ENCODE measurements at regions not wholly inside any gene's neighbourhood (a gene's known extent, or its start where the extent isn't known, plus 50 kb on each side); places are given as distances from the start of the nearest gene placed in this dataset.

DNA sequence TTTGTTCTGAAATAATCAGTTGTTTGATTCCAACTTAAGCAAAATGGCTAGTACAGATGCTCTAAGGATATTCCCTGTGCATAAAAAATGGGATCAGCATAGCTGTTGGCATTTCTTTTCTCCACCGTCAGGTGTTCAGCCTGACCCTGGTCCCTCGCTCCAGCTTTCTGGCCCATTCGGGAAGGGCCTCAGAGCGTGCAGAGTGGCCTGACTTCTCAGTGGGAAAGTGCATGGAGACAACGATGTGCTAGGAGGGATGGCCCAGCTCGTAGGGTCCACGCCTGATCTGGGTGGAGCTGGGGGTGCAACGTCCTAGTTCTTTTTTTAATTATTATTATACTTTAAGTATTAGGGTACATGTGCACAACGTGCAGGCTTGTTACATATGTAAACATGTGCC, 319.1 kb upstream of the IRX4 start:
- no TSS peak for BruUV-seq (replicated peaks)
- no peak for DNase-seq (ENCODE audit: unreplicated experiment)
- POLR2A ChIA-PET, result no interaction called here
- no peaks in the 10 kb centered on the region for H3K4me1 Mint-ChIP-seq (ENCODE audit: insufficient read depth, unreplicated experiment)
- no peak overlapping the region for H3K4me3 Mint-ChIP-seq (ENCODE audit: unreplicated experiment)
- TF ChIP-seq CTCF (IDR thresholded peaks at IDR 0.05; ENCODE audit: unreplicated experiment), result no peak
- H3K27ac Mint-ChIP-seq (ENCODE audit: low read depth, unreplicated experiment), result no peak overlapping the region
- intact Hi-C loops (cut with micrococcal nuclease), result no loop called here
- peaks cover 13% of the 10 kb centered on the region for H3K27me3 Mint-ChIP-seq (ENCODE audit: insufficient read depth, unreplicated experiment)
- H3K36me3 Mint-ChIP-seq (ENCODE audit: insufficient read depth, unreplicated experiment), result no peaks in the 10 kb centered on the region
- no peaks in the 10 kb centered on the region for H3K9me3 Mint-ChIP-seq (ENCODE audit: unreplicated experiment)
- CTCF ChIA-PET, result interaction anchor here (0.6 kb wide), 2 partner anchors 73 to 213 kb away, joined by 3 read pairs; no protein-coding TSS in a partner anchor

DNA sequence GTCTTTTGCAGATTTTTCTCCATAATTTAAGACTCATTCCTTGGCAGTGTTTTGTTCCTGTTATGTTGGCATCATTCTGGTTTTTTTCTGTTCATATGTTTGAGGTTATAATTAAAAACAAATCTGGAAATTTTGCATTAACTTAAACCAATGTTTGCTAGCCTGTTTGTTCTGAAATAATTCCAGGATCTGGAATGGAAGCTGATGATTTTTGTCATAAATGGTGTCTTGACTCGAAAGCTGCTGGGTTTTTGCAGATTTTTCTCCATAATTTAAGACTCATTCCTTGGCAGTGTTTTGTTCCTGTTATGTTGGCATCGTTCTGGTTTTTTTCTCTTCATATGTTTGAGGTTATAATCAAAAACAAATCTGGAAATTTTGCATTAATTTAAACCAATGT, 318.7 kb upstream of the IRX4 start:
- H3K27me3 Mint-ChIP-seq (ENCODE audit: insufficient read depth, unreplicated experiment), result peaks cover 17% of the 10 kb centered on the region
- H3K9me3 Mint-ChIP-seq (ENCODE audit: unreplicated experiment), result no peaks in the 10 kb centered on the region
- CTCF ChIA-PET, result interaction anchor here (0.6 kb wide), 1 partner anchor 72 kb away, joined by 3 read pairs; no protein-coding TSS in a partner anchor

DNA sequence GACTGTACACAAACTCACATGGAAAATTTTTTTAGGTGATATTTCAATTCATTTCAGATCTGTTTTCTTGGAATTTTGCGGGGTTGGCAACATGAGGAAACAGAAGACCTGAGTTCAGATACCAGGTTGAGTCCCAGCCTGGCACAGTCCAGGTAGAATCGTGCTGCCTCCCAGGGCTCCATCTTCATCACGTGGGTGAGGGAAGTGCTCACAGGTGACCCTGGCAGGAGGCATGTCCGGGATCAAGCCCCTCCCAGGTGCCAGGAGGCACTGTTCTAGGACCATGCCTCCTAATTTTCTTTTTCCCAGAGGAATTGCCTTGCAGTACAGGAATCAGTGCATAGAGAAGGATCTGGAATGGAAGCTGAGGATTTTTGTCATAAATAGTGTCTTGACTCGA, 318.3 kb upstream of the IRX4 start:
- H3K4me1 Mint-ChIP-seq (ENCODE audit: insufficient read depth, unreplicated experiment), result no peaks in the 10 kb centered on the region
- no peak overlapping the region for H3K27ac Mint-ChIP-seq (ENCODE audit: low read depth, unreplicated experiment)
- no peaks in the 10 kb centered on the region for H3K36me3 Mint-ChIP-seq (ENCODE audit: insufficient read depth, unreplicated experiment)
- H3K27me3 Mint-ChIP-seq (ENCODE audit: insufficient read depth, unreplicated experiment), result peaks cover 21% of the 10 kb centered on the region
- ChIA-PET POLR2A (interaction anchor here (0.5 kb wide), 1 partner anchor 10 kb away, joined by 3 read pairs; no protein-coding TSS in a partner anchor), CTCF (interaction anchor here (0.6 kb wide), 1 partner anchor 72 kb away, joined by 3 read pairs; no protein-coding TSS in a partner anchor)
- H3K9me3 Mint-ChIP-seq (ENCODE audit: unreplicated experiment), result no peaks in the 10 kb centered on the region
- intact Hi-C loops (cut with micrococcal nuclease), result no loop called here
- H3K4me3 Mint-ChIP-seq (ENCODE audit: unreplicated experiment), result no peak overlapping the region
- DNase-seq (ENCODE audit: unreplicated experiment), result no peak
- no peak for TF ChIP-seq CTCF (IDR thresholded peaks at IDR 0.05; ENCODE audit: unreplicated experiment)
- no TSS peak for BruUV-seq (replicated peaks)

More for the DNA sequence above, 318.7 kb upstream of the IRX4 start:
- Mint-ChIP-seq H3K36me3 (ENCODE audit: insufficient read depth, unreplicated experiment) (no peaks in the 10 kb centered on the region), H3K4me3 (ENCODE audit: unreplicated experiment) (no peak overlapping the region), H3K27ac (ENCODE audit: low read depth, unreplicated experiment) (no peak overlapping the region), H3K4me1 (ENCODE audit: insufficient read depth, unreplicated experiment) (no peaks in the 10 kb centered on the region)
- no peak for DNase-seq (ENCODE audit: unreplicated experiment)
- no peak for TF ChIP-seq CTCF (IDR thresholded peaks at IDR 0.05; ENCODE audit: unreplicated experiment)
- intact Hi-C loops (cut with micrococcal nuclease), result no loop called here
- POLR2A ChIA-PET, result interaction anchor here (0.5 kb wide), 1 partner anchor 9 kb away, joined by 3 read pairs; no protein-coding TSS in a partner anchor
- no TSS peak for BruUV-seq (replicated peaks)

DNA sequence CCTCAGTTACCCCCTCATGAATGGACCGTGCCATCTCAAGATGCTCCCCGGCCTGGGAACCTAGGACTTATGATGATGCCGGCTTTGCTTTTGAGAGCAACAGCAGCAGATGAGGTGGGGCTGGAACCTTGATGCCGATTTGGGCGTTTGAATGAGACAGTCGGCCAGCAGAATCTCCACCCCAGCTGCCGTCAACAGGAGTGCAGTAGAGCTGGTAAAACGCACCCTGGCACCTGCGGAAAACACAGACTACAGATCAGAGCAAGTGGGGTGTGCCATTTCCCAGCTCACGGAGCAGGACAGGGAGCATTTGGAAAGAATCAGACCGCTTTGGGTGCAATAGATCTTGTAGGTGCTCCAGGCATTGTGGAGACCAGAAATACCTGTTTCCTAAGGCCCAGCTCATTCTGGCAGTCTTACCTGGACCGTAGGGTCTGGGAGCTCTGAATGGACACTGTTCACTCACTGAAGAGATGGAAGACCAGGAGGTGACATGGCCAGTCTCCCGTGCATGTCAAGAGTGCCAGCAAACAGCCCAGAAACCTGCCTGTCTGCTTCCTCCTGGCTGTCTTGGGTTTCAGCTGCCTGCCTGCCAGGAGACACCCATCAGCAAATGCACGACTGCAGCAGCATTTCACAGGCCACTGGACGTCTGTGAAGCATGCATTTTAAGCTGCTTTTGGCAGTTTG, 317.7 kb upstream of the IRX4 start:
- H3K27me3 Mint-ChIP-seq (ENCODE audit: insufficient read depth, unreplicated experiment), result peaks cover 25% of the 10 kb centered on the region
- no peak for TF ChIP-seq CTCF (IDR thresholded peaks at IDR 0.05; ENCODE audit: unreplicated experiment)
- no TSS peak for BruUV-seq (replicated peaks)

More for the DNA sequence above, 317.7 kb upstream of the IRX4 start:
- Mint-ChIP-seq H3K27ac (ENCODE audit: low read depth, unreplicated experiment) (no peak overlapping the region), H3K4me3 (ENCODE audit: unreplicated experiment) (no peak overlapping the region), H3K9me3 (ENCODE audit: unreplicated experiment) (no peaks in the 10 kb centered on the region), H3K4me1 (ENCODE audit: insufficient read depth, unreplicated experiment) (no peaks in the 10 kb centered on the region), H3K36me3 (ENCODE audit: insufficient read depth, unreplicated experiment) (no peaks in the 10 kb centered on the region)
- DNase-seq (ENCODE audit: unreplicated experiment), result no peak
- intact Hi-C loops (cut with micrococcal nuclease), result no loop called here
- ChIA-PET CTCF (interaction anchor here (0.5 kb wide), 1 partner anchor 1532 kb away, joined by 5 read pairs; no protein-coding TSS in a partner anchor), POLR2A (interaction anchor here (0.5 kb wide), 1 partner anchor 10 kb away, joined by 3 read pairs; no protein-coding TSS in a partner anchor)

All from MCF 10A (cell line).